Coronary artery (tissue), 2 donors: ENCODE measurements at regions not wholly inside any gene's neighbourhood (a gene's known extent, or its start where the extent isn't known, plus 50 kb on each side); places are given as distances from the start of the nearest gene placed in this dataset.

Experiments
- DNase-seq: peaks from one replicate; pipeline ENCODE4 v3.0.0-alpha.2; 2017; ENCODE audit warnings: low spot score
- H3K27ac ChIP-seq, 2 donors: fragments of 200-600 bp; sonication (generic); one replicate each; pipeline ENCODE4 v1.5.1; 2016 to 2019
- H3K4me3 ChIP-seq: fragments of 200-600 bp; sonication (generic); 2 replicates; pipeline ENCODE4 v1.5.1; 2016; ENCODE audit warnings: mild to moderate bottlenecking, moderate library complexity
- TF ChIP-seq, protein P1 (sequence below): fragments of 200-600 bp; sonication (generic); IDR thresholded peaks from one replicate; pipeline ENCODE4 v1.5.1; 2019; ENCODE audit warnings: antibody characterized with exemption

DNA sequence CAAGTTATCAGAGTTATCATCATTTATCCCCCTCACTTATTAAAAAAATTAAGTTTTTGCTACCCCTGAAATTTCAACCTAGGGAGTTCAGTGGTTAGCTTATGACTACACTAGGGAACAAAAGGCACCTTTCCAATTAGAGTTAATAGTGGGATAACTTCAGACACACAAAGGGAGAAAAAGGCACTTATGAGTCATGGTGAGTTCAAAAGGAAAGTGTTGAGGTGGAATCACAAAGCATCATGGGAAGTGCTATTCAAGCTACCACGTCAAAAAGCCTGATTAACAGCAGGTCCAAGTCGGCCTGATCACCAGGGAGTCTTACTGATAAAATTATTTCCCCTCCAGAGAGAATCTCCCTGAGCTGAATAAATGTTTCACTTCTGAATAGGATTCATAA is 165.7 kb downstream of the C7orf25 start:
- no peak overlapping the region for H3K4me3 ChIP-seq
- DNase-seq = no peak
- H3K27ac ChIP-seq = no peak overlapping the region
- TF ChIP-seq, protein P1, sequence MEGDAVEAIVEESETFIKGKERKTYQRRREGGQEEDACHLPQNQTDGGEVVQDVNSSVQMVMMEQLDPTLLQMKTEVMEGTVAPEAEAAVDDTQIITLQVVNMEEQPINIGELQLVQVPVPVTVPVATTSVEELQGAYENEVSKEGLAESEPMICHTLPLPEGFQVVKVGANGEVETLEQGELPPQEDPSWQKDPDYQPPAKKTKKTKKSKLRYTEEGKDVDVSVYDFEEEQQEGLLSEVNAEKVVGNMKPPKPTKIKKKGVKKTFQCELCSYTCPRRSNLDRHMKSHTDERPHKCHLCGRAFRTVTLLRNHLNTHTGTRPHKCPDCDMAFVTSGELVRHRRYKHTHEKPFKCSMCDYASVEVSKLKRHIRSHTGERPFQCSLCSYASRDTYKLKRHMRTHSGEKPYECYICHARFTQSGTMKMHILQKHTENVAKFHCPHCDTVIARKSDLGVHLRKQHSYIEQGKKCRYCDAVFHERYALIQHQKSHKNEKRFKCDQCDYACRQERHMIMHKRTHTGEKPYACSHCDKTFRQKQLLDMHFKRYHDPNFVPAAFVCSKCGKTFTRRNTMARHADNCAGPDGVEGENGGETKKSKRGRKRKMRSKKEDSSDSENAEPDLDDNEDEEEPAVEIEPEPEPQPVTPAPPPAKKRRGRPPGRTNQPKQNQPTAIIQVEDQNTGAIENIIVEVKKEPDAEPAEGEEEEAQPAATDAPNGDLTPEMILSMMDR = no peak

DNA sequence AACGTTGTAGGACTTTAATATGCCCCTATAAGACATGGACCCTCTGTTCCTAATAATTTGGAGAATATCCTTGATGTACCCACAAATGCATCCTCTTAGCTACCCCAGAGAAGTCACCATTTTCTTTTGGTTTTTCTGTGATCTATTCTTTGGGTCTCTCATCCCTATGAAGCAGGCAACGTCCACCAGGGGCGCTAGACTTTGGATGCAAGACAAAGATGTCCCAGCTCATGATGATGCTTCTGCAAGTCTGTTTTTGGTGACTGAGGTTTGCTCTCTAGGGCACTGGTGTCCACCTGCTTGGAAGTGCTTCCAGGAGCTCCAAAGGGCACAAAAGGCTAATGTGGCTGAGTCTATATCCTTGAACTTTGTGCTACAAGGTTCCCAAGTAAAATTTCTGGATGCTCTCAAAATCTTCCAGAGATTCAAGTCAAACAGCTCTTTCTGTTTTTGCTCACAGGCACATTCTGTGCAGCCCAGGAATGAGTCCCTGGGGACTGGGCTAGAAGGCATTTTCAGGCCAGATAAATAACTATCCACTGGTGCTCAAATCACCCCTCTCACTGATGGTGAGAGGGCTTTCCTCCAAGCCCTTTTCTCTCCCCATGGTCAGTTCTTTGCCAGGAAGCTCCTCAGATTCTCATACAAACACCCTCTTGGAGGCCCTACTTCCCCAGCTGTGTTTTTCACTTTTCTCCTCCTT is 166.4 kb downstream of the C7orf25 start:
- DNase-seq = no peak
- TF ChIP-seq, protein P1 = no peak
- H3K27ac ChIP-seq = no peak overlapping the region
- H3K4me3 ChIP-seq = no peak overlapping the region

DNA sequence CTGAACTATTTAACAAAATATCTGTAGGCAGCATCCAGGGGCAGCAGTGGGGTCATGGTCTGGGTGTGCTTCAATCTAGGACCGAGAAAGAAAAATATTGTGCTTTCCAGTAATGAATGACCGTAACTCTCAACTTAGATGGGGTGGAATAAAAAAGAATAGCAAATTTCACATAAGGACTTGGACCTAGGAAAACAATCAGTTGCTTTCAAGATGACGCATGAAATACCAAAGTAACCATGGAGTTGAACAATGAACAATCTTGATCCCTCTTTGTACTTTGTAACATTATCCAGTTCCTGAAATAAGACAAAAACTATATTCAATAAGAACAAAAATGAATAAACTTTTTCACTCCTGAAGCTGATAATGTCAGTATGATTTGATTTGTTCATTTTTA is 167.1 kb downstream of the C7orf25 start:
- H3K4me3 ChIP-seq = no peak overlapping the region
- no peak overlapping the region for H3K27ac ChIP-seq
- no peak for DNase-seq
- TF ChIP-seq, protein P1 = no peak

DNA sequence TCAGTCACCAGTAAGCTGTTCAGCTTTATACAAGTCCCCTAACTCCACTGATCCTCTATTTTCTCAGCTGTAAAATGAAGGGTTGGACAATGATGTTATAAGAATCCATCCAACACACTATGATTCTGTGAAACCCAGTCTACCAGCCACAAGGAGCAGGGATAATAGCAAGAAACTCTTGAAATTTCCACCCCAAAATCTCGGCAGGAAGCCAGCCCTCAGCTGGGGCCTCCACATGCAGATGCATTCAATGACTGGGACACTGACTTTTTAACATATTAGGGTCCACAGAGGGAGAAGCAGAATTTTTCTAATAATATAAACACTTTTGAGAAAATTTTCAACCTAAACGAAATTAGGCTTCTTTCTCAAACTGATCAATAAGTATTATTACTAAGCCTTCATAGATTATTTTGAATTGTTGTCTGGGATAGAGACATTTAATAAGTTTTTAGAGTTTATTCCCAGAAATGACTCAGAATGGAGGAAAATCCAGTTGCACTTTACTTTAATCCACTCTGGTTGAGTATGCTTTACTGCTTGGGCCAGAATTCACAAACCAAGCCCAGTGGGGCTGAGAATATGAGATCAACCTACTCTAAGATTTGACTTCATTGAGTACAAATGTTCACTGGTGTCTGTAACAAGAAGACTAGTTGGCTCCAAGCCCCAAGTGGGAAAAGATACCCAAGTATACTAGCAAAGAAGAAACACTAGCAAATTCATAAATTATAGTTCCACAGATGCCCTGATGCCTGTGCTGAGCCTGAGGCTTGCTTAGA is 168.6 kb downstream of the C7orf25 start:
- H3K4me3 ChIP-seq = no peak overlapping the region
- TF ChIP-seq, protein P1 = no peak
- no peak overlapping the region for H3K27ac ChIP-seq
- DNase-seq = no peak

DNA sequence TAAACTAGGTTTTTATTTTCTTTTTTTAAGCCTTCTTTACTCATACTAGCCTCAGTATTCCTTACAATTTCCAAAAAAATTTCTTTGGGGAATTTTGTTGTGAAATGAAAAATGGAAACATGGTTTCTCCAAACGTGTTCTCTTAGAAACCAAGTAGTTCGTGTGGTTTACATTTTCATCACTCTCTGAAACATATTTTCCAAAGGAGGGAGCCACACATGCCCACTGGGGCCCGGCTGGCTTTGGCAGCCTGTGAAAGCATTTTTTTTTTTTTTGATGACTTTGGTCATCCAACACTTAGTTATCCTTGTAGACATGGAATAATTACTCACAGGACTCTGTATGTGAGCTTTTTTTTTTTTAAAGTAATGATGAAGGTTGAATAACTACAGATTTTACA is 169.6 kb downstream of the C7orf25 start:
- no peak for DNase-seq
- Histone ChIP-seq H3K4me3 (no peak overlapping the region), H3K27ac (no peak overlapping the region)
- TF ChIP-seq, protein P1 = no peak

DNA sequence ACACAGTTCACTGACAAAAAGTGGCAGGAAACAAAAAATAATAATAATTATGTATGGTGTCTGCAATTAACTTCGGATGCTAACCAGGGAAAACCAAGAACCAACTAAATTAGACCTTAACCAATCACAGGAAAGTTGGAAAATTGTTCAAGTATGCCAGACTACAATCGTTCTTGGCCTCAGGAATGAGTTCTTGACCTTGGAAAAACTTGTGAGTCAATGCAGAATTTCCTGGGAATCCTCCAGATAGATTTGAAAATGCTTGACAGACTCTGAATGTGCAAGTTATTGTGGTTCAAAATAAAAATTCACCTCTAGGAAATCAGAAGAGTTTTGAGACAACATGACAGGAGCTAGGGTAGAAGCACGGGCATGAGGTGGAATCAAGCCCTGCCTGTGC is 171.5 kb downstream of the C7orf25 start:
- Histone ChIP-seq H3K27ac (no peak overlapping the region), H3K4me3 (no peak overlapping the region)
- DNase-seq = no peak
- TF ChIP-seq, protein P1 = no peak

DNA sequence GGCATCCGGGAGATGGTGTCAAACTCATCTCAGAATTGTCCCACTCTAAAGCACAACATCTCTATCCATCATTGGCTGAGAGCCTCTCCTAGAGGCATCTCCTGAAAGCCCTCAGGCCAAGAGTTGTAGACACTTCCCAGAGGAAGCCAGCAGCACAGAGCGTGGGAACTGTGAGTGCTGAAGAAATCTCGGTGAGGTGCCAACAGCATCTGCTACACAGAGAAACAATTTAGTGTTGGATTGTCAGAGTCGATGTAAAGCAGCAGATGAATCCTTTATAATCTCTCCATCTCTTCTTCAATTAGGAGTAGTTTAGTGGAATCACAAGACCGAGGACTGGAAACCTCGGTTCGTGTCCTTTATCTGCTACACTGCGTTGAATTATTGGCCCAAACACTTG is 172.2 kb downstream of the C7orf25 start:
- Histone ChIP-seq H3K27ac (no peak overlapping the region), H3K4me3 (no peak overlapping the region)
- TF ChIP-seq, protein P1 = no peak
- no peak for DNase-seq
